ENCODE measurements at regions not wholly inside any gene's neighbourhood (a gene's known extent, or its start where the extent isn't known, plus 50 kb on each side); places are given as distances from the start of the nearest gene placed in this dataset.
"Not testable (repeated sequence)": the region's sequence is repeated elsewhere in the genome, so short reads cannot be mapped to it uniquely, and the experiment has no call there.

DNA sequence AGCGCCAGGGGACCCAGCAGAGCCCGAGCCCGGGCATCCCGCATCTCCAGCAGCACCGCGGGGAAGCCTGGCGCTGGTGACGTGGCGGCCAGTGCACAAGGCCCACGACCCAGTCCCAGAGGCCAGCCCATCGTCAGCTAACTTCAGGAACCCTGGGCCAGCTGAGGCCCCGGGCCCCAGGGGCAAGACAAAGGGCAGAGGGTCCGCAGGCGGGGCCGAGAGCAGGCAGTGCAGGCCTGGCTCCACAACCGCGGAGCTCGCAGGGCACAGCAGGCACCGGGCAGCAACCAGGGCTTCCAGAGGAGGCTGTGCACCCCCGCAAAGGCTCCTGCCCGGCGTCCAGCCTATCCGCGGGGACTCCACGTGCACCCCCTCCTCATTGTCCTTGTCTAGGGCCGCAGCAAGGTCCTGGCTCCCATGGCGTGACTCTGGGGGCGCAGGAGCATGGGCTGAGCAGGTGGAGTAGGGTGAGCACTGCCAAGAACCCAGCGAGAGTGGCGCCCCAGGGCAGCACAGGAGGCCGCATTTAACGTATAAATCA, 352.5 kb downstream of the KCNJ18 start:
- DNase-seq; H3K27ac ChIP-seq (ENCODE audit: low read length); H3K4me1 Mint-ChIP-seq; H3K27me3 ChIP-seq (replicated peaks in 1 of 2; ENCODE audit: control insufficient read depth in 2 of 2, extremely low read depth in 1 of 2, insufficient read depth in 2 of 2, low read length in 1 of 2); H3K27ac Mint-ChIP-seq; H3K4me3 Mint-ChIP-seq; H3K36me3 ChIP-seq (ENCODE audit: control insufficient read depth in 2 of 2, extremely low read depth in 1 of 2, insufficient read depth in 1 of 2, low read length in 1 of 2); H3K27me3 Mint-ChIP-seq; H3K4me1 ChIP-seq (ENCODE audit: control insufficient read depth in 1 of 2, extremely low read depth in 1 of 2, insufficient read depth in 2 of 2, low read length in 2 of 2); POLR2A ChIA-PET; CTCF ChIA-PET; H3K36me3 Mint-ChIP-seq; H3K9me3 ChIP-seq; H3K9me3 Mint-ChIP-seq; H3K4me3 ChIP-seq (ENCODE audit: control insufficient read depth in 1 of 2, extremely low read depth in 1 of 2, low read length in 1 of 2); ATAC-seq (replicated peaks in 1 of 4): not testable (repeated sequence)
- 86% methylated on average over 12 of the region's 32 CpGs for WGBS (ENCODE audit: insufficient coverage)

- H3K4me3 Mint-ChIP-seq; H3K4me3 ChIP-seq (ENCODE audit: control insufficient read depth in 1 of 2, extremely low read depth in 1 of 2, low read length in 1 of 2); H3K4me1 Mint-ChIP-seq; H3K27ac ChIP-seq (ENCODE audit: low read length); CTCF ChIA-PET; H3K36me3 Mint-ChIP-seq; DNase-seq; H3K9me3 Mint-ChIP-seq; POLR2A ChIA-PET; H3K27ac Mint-ChIP-seq; H3K27me3 ChIP-seq (replicated peaks in 1 of 2; ENCODE audit: control insufficient read depth in 2 of 2, extremely low read depth in 1 of 2, insufficient read depth in 2 of 2, low read length in 1 of 2); ATAC-seq (replicated peaks in 1 of 4); H3K4me1 ChIP-seq (ENCODE audit: control insufficient read depth in 1 of 2, extremely low read depth in 1 of 2, insufficient read depth in 2 of 2, low read length in 2 of 2); H3K9me3 ChIP-seq; H3K36me3 ChIP-seq (ENCODE audit: control insufficient read depth in 2 of 2, extremely low read depth in 1 of 2, insufficient read depth in 1 of 2, low read length in 1 of 2); H3K27me3 Mint-ChIP-seq: not testable (repeated sequence)
- whole genome bisulfite sequencing (ENCODE audit: insufficient coverage), result 83% methylated on average over 3 of the region's 6 CpGs
Measured at GRCh38 chr17:22047521-22047920, 355.2 kb downstream of the KCNJ18 start.

DNA sequence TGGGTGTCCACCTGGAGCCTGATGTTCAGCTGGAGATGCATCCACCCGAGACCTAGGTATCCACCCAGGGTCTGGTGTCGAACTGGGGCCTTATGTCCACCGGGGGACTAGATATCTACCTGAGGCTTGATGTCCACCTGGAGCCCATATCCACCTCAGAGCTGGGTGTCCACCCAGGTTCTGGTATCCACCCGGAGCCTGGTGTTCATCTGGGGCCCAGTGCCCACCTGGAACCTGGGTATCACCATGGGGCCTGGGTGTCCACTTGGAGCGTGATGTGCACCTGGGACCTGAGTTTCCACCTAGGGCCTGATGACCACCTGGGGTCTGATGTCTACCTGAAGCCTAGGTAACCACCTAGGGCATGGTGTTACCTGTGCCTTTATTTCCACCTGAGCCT, 355.9 kb downstream of the KCNJ18 start:
- H3K4me3 ChIP-seq (ENCODE audit: control insufficient read depth in 1 of 2, extremely low read depth in 1 of 2, low read length in 1 of 2); H3K9me3 Mint-ChIP-seq; H3K4me3 Mint-ChIP-seq; H3K4me1 ChIP-seq (ENCODE audit: control insufficient read depth in 1 of 2, extremely low read depth in 1 of 2, insufficient read depth in 2 of 2, low read length in 2 of 2); H3K36me3 Mint-ChIP-seq; ATAC-seq (replicated peaks in 1 of 4); H3K27ac ChIP-seq (ENCODE audit: low read length); H3K27me3 ChIP-seq (replicated peaks in 1 of 2; ENCODE audit: control insufficient read depth in 2 of 2, extremely low read depth in 1 of 2, insufficient read depth in 2 of 2, low read length in 1 of 2); H3K27me3 Mint-ChIP-seq; H3K36me3 ChIP-seq (ENCODE audit: control insufficient read depth in 2 of 2, extremely low read depth in 1 of 2, insufficient read depth in 1 of 2, low read length in 1 of 2); POLR2A ChIA-PET; H3K27ac Mint-ChIP-seq; H3K9me3 ChIP-seq; CTCF ChIA-PET; H3K4me1 Mint-ChIP-seq: not testable (repeated sequence)
- 81% methylated on average over 2 of the region's 5 CpGs for WGBS (ENCODE audit: insufficient coverage)
- DNase-seq, result peak in 1 of 35 experiments; percentile 1

- POLR2A ChIA-PET; ATAC-seq (replicated peaks in 1 of 4); H3K4me1 Mint-ChIP-seq; H3K36me3 ChIP-seq (ENCODE audit: control insufficient read depth in 2 of 2, extremely low read depth in 1 of 2, insufficient read depth in 1 of 2, low read length in 1 of 2); H3K27me3 Mint-ChIP-seq; H3K27ac ChIP-seq (ENCODE audit: low read length); H3K9me3 ChIP-seq; CTCF ChIA-PET; H3K4me1 ChIP-seq (ENCODE audit: control insufficient read depth in 1 of 2, extremely low read depth in 1 of 2, insufficient read depth in 2 of 2, low read length in 2 of 2); H3K27me3 ChIP-seq (replicated peaks in 1 of 2; ENCODE audit: control insufficient read depth in 2 of 2, extremely low read depth in 1 of 2, insufficient read depth in 2 of 2, low read length in 1 of 2); H3K4me3 Mint-ChIP-seq; DNase-seq; H3K9me3 Mint-ChIP-seq; H3K4me3 ChIP-seq (ENCODE audit: control insufficient read depth in 1 of 2, extremely low read depth in 1 of 2, low read length in 1 of 2); H3K27ac Mint-ChIP-seq; H3K36me3 Mint-ChIP-seq: not testable (repeated sequence)
- 100% methylated on average over 1 of the region's 3 CpGs for WGBS (ENCODE audit: insufficient coverage)
Measured at GRCh38 chr17:22050766-22051165, 358.4 kb downstream of the KCNJ18 start.

- H3K4me3 Mint-ChIP-seq; H3K4me1 Mint-ChIP-seq; H3K36me3 Mint-ChIP-seq; H3K27ac ChIP-seq (ENCODE audit: low read length); POLR2A ChIA-PET; H3K27ac Mint-ChIP-seq; H3K9me3 Mint-ChIP-seq; H3K36me3 ChIP-seq (ENCODE audit: control insufficient read depth in 2 of 2, extremely low read depth in 1 of 2, insufficient read depth in 1 of 2, low read length in 1 of 2); H3K9me3 ChIP-seq; DNase-seq; H3K27me3 ChIP-seq (replicated peaks in 1 of 2; ENCODE audit: control insufficient read depth in 2 of 2, extremely low read depth in 1 of 2, insufficient read depth in 2 of 2, low read length in 1 of 2); H3K27me3 Mint-ChIP-seq; CTCF ChIA-PET; H3K4me1 ChIP-seq (ENCODE audit: control insufficient read depth in 1 of 2, extremely low read depth in 1 of 2, insufficient read depth in 2 of 2, low read length in 2 of 2); ATAC-seq (replicated peaks in 1 of 4); H3K4me3 ChIP-seq (ENCODE audit: control insufficient read depth in 1 of 2, extremely low read depth in 1 of 2, low read length in 1 of 2): not testable (repeated sequence)
Measured at GRCh38 chr17:22052715-22053114, 360.4 kb downstream of the KCNJ18 start.

GRCh38 chr17:22056566-22056965, 364.2 kb downstream of the KCNJ18 start:
- H3K27me3 Mint-ChIP-seq; H3K4me3 Mint-ChIP-seq; ATAC-seq (replicated peaks in 1 of 4); H3K27ac ChIP-seq (ENCODE audit: low read length); H3K27ac Mint-ChIP-seq; H3K4me3 ChIP-seq (ENCODE audit: control insufficient read depth in 1 of 2, extremely low read depth in 1 of 2, low read length in 1 of 2); H3K36me3 ChIP-seq (ENCODE audit: control insufficient read depth in 2 of 2, extremely low read depth in 1 of 2, insufficient read depth in 1 of 2, low read length in 1 of 2); H3K4me1 Mint-ChIP-seq; POLR2A ChIA-PET; H3K9me3 ChIP-seq; H3K4me1 ChIP-seq (ENCODE audit: control insufficient read depth in 1 of 2, extremely low read depth in 1 of 2, insufficient read depth in 2 of 2, low read length in 2 of 2); H3K27me3 ChIP-seq (replicated peaks in 1 of 2; ENCODE audit: control insufficient read depth in 2 of 2, extremely low read depth in 1 of 2, insufficient read depth in 2 of 2, low read length in 1 of 2); H3K9me3 Mint-ChIP-seq; CTCF ChIA-PET; DNase-seq; H3K36me3 Mint-ChIP-seq: not testable (repeated sequence)
- WGBS (ENCODE audit: insufficient coverage), result 40% methylated on average over 1 of the region's 1 CpG

- H3K36me3 Mint-ChIP-seq; H3K9me3 ChIP-seq; H3K36me3 ChIP-seq (ENCODE audit: control insufficient read depth in 2 of 2, extremely low read depth in 1 of 2, insufficient read depth in 1 of 2, low read length in 1 of 2); ATAC-seq (replicated peaks in 1 of 4); H3K27me3 ChIP-seq (replicated peaks in 1 of 2; ENCODE audit: control insufficient read depth in 2 of 2, extremely low read depth in 1 of 2, insufficient read depth in 2 of 2, low read length in 1 of 2); H3K27me3 Mint-ChIP-seq; CTCF ChIA-PET; H3K4me1 Mint-ChIP-seq; H3K4me3 Mint-ChIP-seq; POLR2A ChIA-PET; H3K4me1 ChIP-seq (ENCODE audit: control insufficient read depth in 1 of 2, extremely low read depth in 1 of 2, insufficient read depth in 2 of 2, low read length in 2 of 2); H3K27ac Mint-ChIP-seq; DNase-seq; H3K9me3 Mint-ChIP-seq; H3K4me3 ChIP-seq (ENCODE audit: control insufficient read depth in 1 of 2, extremely low read depth in 1 of 2, low read length in 1 of 2); H3K27ac ChIP-seq (ENCODE audit: low read length): not testable (repeated sequence)
- WGBS (ENCODE audit: insufficient coverage), result no CpG with 5 or more reads among the region's 4 CpGs
Measured at GRCh38 chr17:22075918-22076317, 383.6 kb downstream of the KCNJ18 start.
